Mucosa of descending colon (tissue), 3 donors: ENCODE measurements at regions not wholly inside any gene's neighbourhood (a gene's known extent, or its start where the extent isn't known, plus 50 kb on each side); places are given as distances from the start of the nearest gene placed in this dataset.

ENCODE experiments used
- ATAC-seq: fragments of 200-7000 bp; cut with Tn5 transposase; one replicate; pipeline ENCODE4 v1.9.1; 2020; ENCODE audit warnings: mild to moderate bottlenecking, moderate library complexity
- DNase-seq, 3 donors: peaks; one replicate each; pipeline ENCODE4 v3.0.0-alpha.2; 2020
- H3K36me3 ChIP-seq: fragments of 200-600 bp; one replicate; pipeline ENCODE4 v1.8.0; 2021; ENCODE audit warnings: low read depth, mild to moderate bottlenecking
- H3K4me1 ChIP-seq: fragments of 200-600 bp; one replicate; pipeline ENCODE4 v1.8.0; 2021; ENCODE audit warnings: low read depth, mild to moderate bottlenecking
- H3K4me3 ChIP-seq: fragments of 200-600 bp; one replicate; pipeline ENCODE4 v1.8.0; 2021; ENCODE audit warnings: mild to moderate bottlenecking
- H3K9me3 ChIP-seq: fragments of 200-600 bp; one replicate; pipeline ENCODE4 v1.8.0; 2021; ENCODE audit warnings: mild to moderate bottlenecking
- intact Hi-C, 2 donors: fragments of 100-400 bp; cut with DNase I in 1 of 2; cut with micrococcal nuclease in 1 of 2; formaldehyde crosslinking; loops; one replicate each; pipeline versions ENCODE4 v1.11.0 to v1.11.1; 2022; cut with DNase I, micrococcal nuclease
- TF ChIP-seq, protein P1 (sequence below): fragments of 200-600 bp; IDR thresholded peaks from one replicate; pipeline ENCODE4 v1.8.0; 2022; ENCODE audit warnings: antibody characterized with exemption, mild to moderate bottlenecking
- donor health status: DM: no; HTN: no; CAD: no; lungs with moderate emphysema.
- donor health status: DM: no; HTN: no; CAD: no.
- donor health status: DM: no; HTN: yes; CAD: no.

DNA sequence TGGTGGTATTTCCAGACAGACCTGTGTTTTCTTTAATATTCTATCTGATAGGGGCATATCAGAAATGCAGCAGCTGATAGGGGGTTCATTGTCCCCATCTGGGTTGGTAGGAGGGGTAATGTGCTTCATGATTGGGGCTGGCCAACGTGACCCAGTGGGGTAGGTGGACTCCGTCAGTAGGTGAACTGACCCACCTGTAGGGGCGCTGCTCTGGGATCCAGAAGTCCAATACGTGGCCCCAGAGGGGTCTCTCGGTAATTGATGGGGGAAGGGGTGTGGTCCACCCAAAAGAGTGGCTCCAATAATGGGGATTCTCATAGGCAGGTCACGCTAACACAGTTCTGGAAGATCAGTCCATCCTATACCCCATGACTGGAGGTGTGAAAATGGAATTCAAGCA is 112.0 kb downstream of the PRLHR start:
- Histone ChIP-seq H3K36me3 (no peaks in the 10 kb centered on the region), H3K9me3 (no peaks in the 10 kb centered on the region), H3K4me3 (no peak overlapping the region), H3K4me1 (no peaks in the 10 kb centered on the region)
- ATAC-seq (no peak), DNase-seq (no peak)
- TF ChIP-seq, protein P1, sequence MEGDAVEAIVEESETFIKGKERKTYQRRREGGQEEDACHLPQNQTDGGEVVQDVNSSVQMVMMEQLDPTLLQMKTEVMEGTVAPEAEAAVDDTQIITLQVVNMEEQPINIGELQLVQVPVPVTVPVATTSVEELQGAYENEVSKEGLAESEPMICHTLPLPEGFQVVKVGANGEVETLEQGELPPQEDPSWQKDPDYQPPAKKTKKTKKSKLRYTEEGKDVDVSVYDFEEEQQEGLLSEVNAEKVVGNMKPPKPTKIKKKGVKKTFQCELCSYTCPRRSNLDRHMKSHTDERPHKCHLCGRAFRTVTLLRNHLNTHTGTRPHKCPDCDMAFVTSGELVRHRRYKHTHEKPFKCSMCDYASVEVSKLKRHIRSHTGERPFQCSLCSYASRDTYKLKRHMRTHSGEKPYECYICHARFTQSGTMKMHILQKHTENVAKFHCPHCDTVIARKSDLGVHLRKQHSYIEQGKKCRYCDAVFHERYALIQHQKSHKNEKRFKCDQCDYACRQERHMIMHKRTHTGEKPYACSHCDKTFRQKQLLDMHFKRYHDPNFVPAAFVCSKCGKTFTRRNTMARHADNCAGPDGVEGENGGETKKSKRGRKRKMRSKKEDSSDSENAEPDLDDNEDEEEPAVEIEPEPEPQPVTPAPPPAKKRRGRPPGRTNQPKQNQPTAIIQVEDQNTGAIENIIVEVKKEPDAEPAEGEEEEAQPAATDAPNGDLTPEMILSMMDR = no peak
- intact Hi-C loops = no loop called here

DNA sequence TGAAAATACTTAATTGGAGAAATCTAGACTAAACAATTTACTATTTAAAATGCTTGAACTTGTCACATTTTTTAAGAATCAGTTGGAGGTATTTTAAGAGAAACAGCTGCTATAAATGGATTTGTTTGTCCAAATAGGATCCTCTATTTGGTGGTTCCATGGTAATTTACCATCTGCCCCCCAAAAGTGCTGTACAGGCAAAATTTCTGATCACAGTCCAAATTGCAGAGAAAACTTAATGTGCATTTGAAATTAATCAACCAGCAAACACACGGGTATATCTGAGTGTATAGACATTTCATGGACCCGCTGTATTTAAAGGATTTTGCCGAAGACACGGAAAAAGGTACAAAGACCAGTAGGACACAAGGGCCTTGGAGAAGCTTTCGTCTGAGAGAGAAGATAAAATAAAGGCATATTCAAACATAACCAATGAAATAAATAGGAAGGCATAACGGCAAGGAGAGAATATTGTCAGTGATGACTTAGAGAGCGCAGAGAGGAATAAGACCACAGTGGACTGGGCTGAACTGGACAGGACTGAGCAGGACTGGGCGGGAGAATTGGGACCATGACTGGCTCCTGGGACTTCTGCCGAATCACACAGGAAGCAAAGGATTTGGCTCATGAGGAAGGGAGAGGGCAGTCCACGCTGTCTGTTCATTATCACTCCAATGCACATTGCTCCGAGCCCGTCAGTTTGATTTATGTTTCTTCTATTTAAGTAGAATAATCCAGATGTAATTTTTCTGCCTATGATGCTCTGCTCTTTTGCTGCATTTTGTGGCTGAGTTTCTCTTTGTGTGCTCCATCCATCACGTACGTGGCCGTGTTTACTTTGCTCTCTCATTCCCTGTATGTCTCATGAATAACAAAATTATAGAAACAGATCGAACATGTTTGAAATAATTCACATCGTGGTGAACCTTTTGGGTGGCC is 112.8 kb downstream of the PRLHR start:
- Histone ChIP-seq H3K36me3 (no peaks in the 10 kb centered on the region), H3K9me3 (no peaks in the 10 kb centered on the region), H3K4me1 (no peaks in the 10 kb centered on the region), H3K4me3 (no peak overlapping the region)
- TF ChIP-seq, protein P1 = no peak
- intact Hi-C loops = no loop called here
- ATAC-seq (no peak), DNase-seq (no peak)

DNA sequence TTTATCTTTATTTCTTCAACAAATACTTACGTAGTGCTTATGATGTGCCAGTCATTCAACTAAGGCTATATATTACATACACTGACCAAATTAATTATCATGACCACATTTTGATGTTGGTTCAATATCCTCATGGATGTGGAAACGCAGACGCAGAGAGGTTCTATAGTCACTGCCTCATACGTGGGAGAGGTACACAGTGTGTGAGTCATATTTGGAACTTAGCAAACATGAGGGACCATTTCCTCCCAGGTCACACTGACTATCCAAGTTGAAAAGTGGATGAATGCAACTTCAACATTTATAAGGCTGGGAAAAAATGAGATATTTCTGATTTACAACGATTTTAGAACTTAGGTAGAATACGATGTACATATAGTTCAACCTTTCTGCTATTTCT is 113.6 kb downstream of the PRLHR start:
- H3K4me1 ChIP-seq = no peaks in the 10 kb centered on the region
- H3K36me3 ChIP-seq = no peaks in the 10 kb centered on the region

DNA sequence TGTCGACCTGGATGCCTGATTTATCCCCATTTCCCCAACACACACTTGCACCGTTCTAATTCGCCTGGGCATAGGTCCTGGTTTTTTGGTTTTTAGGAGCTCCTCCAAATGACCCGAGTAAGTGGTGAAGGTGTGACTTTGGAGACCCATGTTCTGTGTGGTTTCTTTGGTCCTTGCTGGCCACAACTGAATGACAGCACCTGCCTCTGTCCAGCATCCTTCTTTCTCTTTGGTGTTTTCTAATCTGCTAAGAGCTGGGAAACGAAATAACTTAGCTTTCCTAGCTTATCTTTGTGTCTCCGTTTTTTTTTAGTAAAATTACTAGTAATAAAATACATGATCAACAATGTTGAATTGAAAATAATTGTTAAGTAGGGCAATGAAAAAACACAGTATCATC is 120.2 kb downstream of the PRLHR start:
- TF ChIP-seq, protein P1 = no peak
- Histone ChIP-seq H3K4me3 (no peak overlapping the region), H3K9me3 (no peaks in the 10 kb centered on the region), H3K36me3 (no peaks in the 10 kb centered on the region), H3K4me1 (no peaks in the 10 kb centered on the region)
- no peak for DNase-seq
- ATAC-seq = no peak
- intact Hi-C loops = no loop called here

More for the DNA sequence above, 113.6 kb downstream of the PRLHR start:
- H3K9me3 ChIP-seq = no peaks in the 10 kb centered on the region
- DNase-seq (no peak), ATAC-seq (peak; percentile 60)
- intact Hi-C loops = no loop called here
- TF ChIP-seq, protein P1 = no peak
- no peak overlapping the region for H3K4me3 ChIP-seq

GRCh38 chr10:118474111-118474510 is 121.3 kb downstream of the PRLHR start:
- Histone ChIP-seq H3K9me3 (no peaks in the 10 kb centered on the region), H3K4me3 (no peak overlapping the region), H3K36me3 (no peaks in the 10 kb centered on the region), H3K4me1 (no peaks in the 10 kb centered on the region)
- DNase-seq (no peak), ATAC-seq (no peak)
- intact Hi-C loops = no loop called here
- TF ChIP-seq, protein P1 = no peak
